ENCODE measurements at regions not wholly inside any gene's neighbourhood (a gene's known extent, or its start where the extent isn't known, plus 50 kb on each side); places are given as distances from the start of the nearest gene placed in this dataset.

Small RNA genes in the stretch of these regions (small RNA-seq; reads per million reads assigned to genes)
- gene Z82198.3, result 0 reads per million in 4 donors

Measured in spleen (tissue), 4 donors.